RCC 7860 (cell line): ENCODE measurements at regions not wholly inside any gene's neighbourhood (a gene's known extent, or its start where the extent isn't known, plus 50 kb on each side); places are given as distances from the start of the nearest gene placed in this dataset.

Source experiments
- DNase-seq: peaks from one replicate; pipeline ENCODE4 v3.0.0-alpha.2; 2015; ENCODE audit warnings: low spot score
- FAIRE-seq: peaks from 2 replicates; lab custom pipeline; 2012; peaks lifted over from hg19 to GRCh38; lab: Jason Lieb, UNC

GRCh38 chr12:86860776-86861175 lies 604.6 kb upstream of the MGAT4C start:
- no peak for DNase-seq
- no peak for FAIRE-seq

GRCh38 chr12:86852451-86852850 lies 596.3 kb upstream of the MGAT4C start:
- DNase-seq (no peak), FAIRE-seq (no peak)

GRCh38 chr12:86838711-86839110 lies 582.5 kb upstream of the MGAT4C start:
- FAIRE-seq (no peak), DNase-seq (no peak)

- FAIRE-seq (no peak), DNase-seq (no peak)
Observed at GRCh38 chr12:86838260-86838659, 582.1 kb upstream of the MGAT4C start.

GRCh38 chr12:86837246-86837645 lies 581.1 kb upstream of the MGAT4C start:
- FAIRE-seq (no peak), DNase-seq (no peak)

GRCh38 chr12:86834217-86834616 lies 578.0 kb upstream of the MGAT4C start:
- no peak for FAIRE-seq
- no peak for DNase-seq

GRCh38 chr12:86827409-86827808 lies 571.2 kb upstream of the MGAT4C start:
- FAIRE-seq (no peak), DNase-seq (no peak)

- DNase-seq (no peak), FAIRE-seq (no peak)
Observed at GRCh38 chr12:86826051-86826450, 569.9 kb upstream of the MGAT4C start.

GRCh38 chr12:86801439-86801838 lies 545.2 kb upstream of the MGAT4C start:
- no peak for FAIRE-seq

GRCh38 chr12:86799616-86800015 lies 543.4 kb upstream of the MGAT4C start:
- DNase-seq (no peak), FAIRE-seq (no peak)

More at GRCh38 chr12:86801439-86801838, 545.2 kb upstream of the MGAT4C start:
- no peak for DNase-seq

- FAIRE-seq = no peak
Observed at GRCh38 chr12:86796550-86796949, 540.4 kb upstream of the MGAT4C start.

GRCh38 chr12:86788661-86789060 lies 532.5 kb upstream of the MGAT4C start:
- DNase-seq (no peak), FAIRE-seq (no peak)

More at GRCh38 chr12:86796550-86796949, 540.4 kb upstream of the MGAT4C start:
- DNase-seq = no peak

- no peak for FAIRE-seq
- no peak for DNase-seq
Observed at GRCh38 chr12:86787419-86787818, 531.2 kb upstream of the MGAT4C start.

- FAIRE-seq = no peak
- no peak for DNase-seq
Observed at GRCh38 chr12:86777325-86777724, 521.1 kb upstream of the MGAT4C start.

- no peak for FAIRE-seq
- DNase-seq = no peak
Observed at GRCh38 chr12:86774841-86775388, 518.7 kb upstream of the MGAT4C start.

- FAIRE-seq = no peak
- DNase-seq = no peak
Observed at GRCh38 chr12:86772696-86773095, 516.5 kb upstream of the MGAT4C start.

- FAIRE-seq (no peak), DNase-seq (no peak)
Observed at GRCh38 chr12:86770871-86771270, 514.7 kb upstream of the MGAT4C start.

- no peak for DNase-seq
- no peak for FAIRE-seq
Observed at GRCh38 chr12:86748894-86749293, 492.7 kb upstream of the MGAT4C start.

- FAIRE-seq = no peak
- DNase-seq = no peak
Observed at GRCh38 chr12:86744547-86745212, 488.5 kb upstream of the MGAT4C start.

GRCh38 chr12:86743875-86744536 lies 487.8 kb upstream of the MGAT4C start:
- FAIRE-seq (no peak), DNase-seq (no peak)

- FAIRE-seq = peak; percentile 79
- DNase-seq = peak; percentile 50
Observed at GRCh38 chr12:86741531-86741930, 485.3 kb upstream of the MGAT4C start.

GRCh38 chr12:86735851-86736250 lies 479.7 kb upstream of the MGAT4C start:
- DNase-seq (no peak), FAIRE-seq (no peak)
